PC-9 (cell line): ENCODE measurements at regions not wholly inside any gene's neighbourhood (a gene's known extent, or its start where the extent isn't known, plus 50 kb on each side); places are given as distances from the start of the nearest gene placed in this dataset.

Experiments
- BruUV-seq: library from RNA; stranded (reverse); fragments of 400-500 nt; replicated peaks from 2 replicates; lab custom pipeline; 2021; lab: Mats Ljungman, UMichigan
- CTCF ChIA-PET: fragments of 300-600 bp; sonication (Branson Sonifier 250); formaldehyde crosslinking; loops from one replicate; lab custom pipeline; 2022; ENCODE audit warnings: antibody characterized with exemption; lab: Charles Lee
- POLR2A ChIA-PET: fragments of 300-600 bp; sonication (Branson Sonifier 250); formaldehyde crosslinking; loops from one replicate; lab custom pipeline; 2022; ENCODE audit warnings: antibody characterized with exemption; ENCODE audit not compliant: unreplicated experiment; lab: Charles Lee
- DNase-seq, 2 experiments: peaks; one replicate each; pipeline versions ENCODE4 v3.0.0 to v3.0.0-alpha.2; 2015 to 2022; ENCODE audit warnings: mixed read lengths in 1 of 2
- H2AFZ ChIP-seq: fragments of 200-600 bp; sonication (generic); 2 replicates; pipeline ENCODE4 v1.8.1; 2017; ENCODE audit warnings: antibody characterized with exemption
- H3F3A ChIP-seq: fragments of 200-600 bp; sonication (generic); 2 replicates; pipeline ENCODE4 v1.8.1; 2017; ENCODE audit warnings: antibody characterized with exemption, mild to moderate bottlenecking, low read depth; ENCODE audit not compliant: insufficient read depth
- H3K27ac ChIP-seq: fragments of 200-600 bp; sonication (generic); 2 replicates; pipeline ENCODE4 v1.6.1; 2016; ENCODE audit warnings: mixed run types
- H3K27me3 ChIP-seq: fragments of 200-600 bp; sonication (generic); 2 replicates; pipeline ENCODE4 v1.6.1; 2016; ENCODE audit warnings: low read depth, mixed run types; ENCODE audit not compliant: insufficient read depth
- H3K36me3 ChIP-seq: fragments of 200-600 bp; sonication (generic); 2 replicates; pipeline ENCODE4 v1.6.1; 2016; ENCODE audit warnings: low read depth, mixed run types
- H3K4me1 ChIP-seq: fragments of 200-600 bp; sonication (generic); replicated peaks from 2 replicates; pipeline ENCODE4 v1.6.1; 2016; ENCODE audit warnings: mixed run types; ENCODE audit not compliant: insufficient read depth
- H3K4me2 ChIP-seq: fragments of 200-600 bp; sonication (generic); 2 replicates; pipeline ENCODE4 v1.6.1; 2017; ENCODE audit warnings: mixed run types
- H3K4me3 ChIP-seq: fragments of 200-600 bp; sonication (generic); 2 replicates; pipeline ENCODE4 v1.6.1; 2016; ENCODE audit warnings: mixed run types
- H3K79me2 ChIP-seq: fragments of 200-600 bp; sonication (generic); 2 replicates; pipeline ENCODE4 v1.6.1; 2017; ENCODE audit warnings: low read depth, mixed run types
- H3K9me2 ChIP-seq: fragments of 200-600 bp; sonication (generic); 2 replicates; pipeline ENCODE4 v1.8.1; 2017; ENCODE audit warnings: mild to moderate bottlenecking; ENCODE audit not compliant: insufficient read depth
- H3K9me3 ChIP-seq: fragments of 200-600 bp; sonication (generic); 2 replicates; pipeline ENCODE4 v1.8.1; 2016; ENCODE audit warnings: low read depth; ENCODE audit not compliant: insufficient read depth
- H4K20me1 ChIP-seq: fragments of 200-600 bp; sonication (generic); 2 replicates; pipeline ENCODE4 v1.8.1; 2017; ENCODE audit not compliant: insufficient read depth
- CTCF ChIP-seq: fragments of 200-600 bp; sonication (generic); conservative IDR thresholded peaks from 2 replicates; pipeline ENCODE4 v1.6.1; 2017; ENCODE audit warnings: mixed run types, antibody characterized with exemption, mild to moderate bottlenecking, moderate library complexity
- EZH2 ChIP-seq: fragments of 200-600 bp; sonication (generic); IDR thresholded peaks from 2 replicates; pipeline ENCODE4 v1.8.0; 2017; ENCODE audit warnings: antibody characterized with exemption, low read depth
- intact Hi-C: fragments of 100-400 bp; cut with micrococcal nuclease; formaldehyde crosslinking; loops from one replicate; pipeline ENCODE4 v1.10.0; 2022; ENCODE audit not compliant: unreplicated experiment

GRCh38 chr7:48760528-48761265 lies 163.7 kb upstream of the CDC14C start:
- Histone ChIP-seq H3K9me2 (no peaks in the 10 kb centered on the region), H2AFZ (no peak overlapping the region), H4K20me1 (no peaks in the 10 kb centered on the region), H3K36me3 (no peaks in the 10 kb centered on the region), H3K4me2 (no peak overlapping the region), H3K79me2 (no peaks in the 10 kb centered on the region), H3F3A (no peaks in the 10 kb centered on the region), H3K9me3 (no peaks in the 10 kb centered on the region), H3K4me3 (no peak overlapping the region), H3K4me1 (no peaks in the 10 kb centered on the region), H3K27me3 (no peaks in the 10 kb centered on the region), H3K27ac (no peak overlapping the region)
- ChIA-PET CTCF (no interaction called here), POLR2A (no interaction called here)
- BruUV-seq, result no TSS peak
- no peak for TF ChIP-seq EZH2
- no peak for TF ChIP-seq CTCF
- intact Hi-C loops, result no loop called here
- DNase-seq, result no peak

DNA sequence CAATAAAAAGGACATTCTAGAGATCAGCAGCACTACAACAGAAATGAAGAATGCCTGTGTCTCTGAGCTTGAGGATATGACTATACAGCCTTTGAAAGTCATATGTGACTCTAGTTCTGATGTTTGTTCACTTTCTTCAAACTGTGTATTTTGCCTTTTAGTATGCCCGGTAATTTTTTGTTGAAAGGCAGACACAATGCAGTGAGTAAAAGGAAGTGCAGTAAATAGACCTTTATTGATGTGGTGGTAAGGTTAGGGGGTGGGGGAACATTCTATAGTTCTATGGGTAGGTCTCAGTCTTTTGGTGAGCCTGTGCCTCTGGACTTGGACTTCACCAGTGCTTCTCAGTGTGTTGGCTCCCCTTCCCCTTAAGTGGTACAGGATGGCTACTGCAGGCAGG lies 143.5 kb upstream of the CDC14C start:
- Histone ChIP-seq H3K27ac (no peak overlapping the region), H3F3A (no peaks in the 10 kb centered on the region), H3K9me2 (no peaks in the 10 kb centered on the region), H3K9me3 (no peaks in the 10 kb centered on the region), H3K4me1 (no peaks in the 10 kb centered on the region), H3K4me3 (no peak overlapping the region), H3K79me2 (no peaks in the 10 kb centered on the region), H3K4me2 (no peak overlapping the region), H4K20me1 (no peaks in the 10 kb centered on the region), H3K27me3 (no peaks in the 10 kb centered on the region), H3K36me3 (no peaks in the 10 kb centered on the region), H2AFZ (no peak overlapping the region)
- intact Hi-C loops, result no loop called here
- no peak for TF ChIP-seq EZH2
- TF ChIP-seq CTCF, result no peak
- DNase-seq, result no peak
- no TSS peak for BruUV-seq
- CTCF ChIA-PET, result no interaction called here
- POLR2A ChIA-PET, result no interaction called here

- Histone ChIP-seq H3K4me2 (no peak overlapping the region), H3K9me2 (no peaks in the 10 kb centered on the region), H2AFZ (no peak overlapping the region), H3K36me3 (no peaks in the 10 kb centered on the region), H3K4me1 (no peaks in the 10 kb centered on the region), H3K79me2 (no peaks in the 10 kb centered on the region), H3K9me3 (no peaks in the 10 kb centered on the region), H4K20me1 (no peaks in the 10 kb centered on the region), H3K27me3 (no peaks in the 10 kb centered on the region), H3K4me3 (no peak overlapping the region), H3F3A (no peaks in the 10 kb centered on the region), H3K27ac (no peak overlapping the region)
- CTCF ChIA-PET, result no interaction called here
- BruUV-seq, result no TSS peak
- POLR2A ChIA-PET, result no interaction called here
- TF ChIP-seq CTCF, result no peak
- intact Hi-C loops, result no loop called here
- DNase-seq, result no peak
These were observed 142.6 kb upstream of the CDC14C start for GRCh38 chr7:48781752-48782151.
